Osteoblast (primary cell): ENCODE measurements at regions not wholly inside any gene's neighbourhood (a gene's known extent, or its start where the extent isn't known, plus 50 kb on each side); places are given as distances from the start of the nearest gene placed in this dataset.
A peak's percentile ranks its signal among the peaks of the same experiment; 100 is the strongest.

Experiments
- DNase-seq: peaks from one replicate; pipeline ENCODE4 v3.0.0; 2011; ENCODE audit warnings: low spot score, mixed read lengths; ENCODE audit not compliant: insufficient read length; ENCODE audit errors: missing footprints
- H2AFZ ChIP-seq: 2 replicates; pipeline ENCODE4 v1.6.0; 2011; ENCODE audit warnings: mild to moderate bottlenecking, low read length
- H3K27ac ChIP-seq: 2 replicates; pipeline ENCODE4 v1.5.1; 2011; ENCODE audit warnings: mild to moderate bottlenecking, low read depth, low read length, moderate library complexity
- H3K27me3 ChIP-seq: 2 replicates; pipeline ENCODE4 v1.6.0; 2012; ENCODE audit warnings: mild to moderate bottlenecking, control low read depth, inconsistent platforms, low read length, moderate library complexity; ENCODE audit not compliant: insufficient read depth
- H3K36me3 ChIP-seq: 2 replicates; pipeline ENCODE4 v1.5.1; 2011; ENCODE audit warnings: mild to moderate bottlenecking, low read length, control low read depth, moderate library complexity; ENCODE audit not compliant: insufficient read depth
- H3K4me1 ChIP-seq: 2 replicates; pipeline ENCODE4 v1.5.1; 2011; ENCODE audit warnings: mild to moderate bottlenecking, low read length, control low read depth, moderate library complexity; ENCODE audit not compliant: insufficient read depth
- H3K4me2 ChIP-seq: 2 replicates; pipeline ENCODE4 v1.6.0; 2011; ENCODE audit warnings: mild to moderate bottlenecking, low read length; ENCODE audit not compliant: insufficient read depth
- H3K4me3 ChIP-seq: fragments of 200-600 bp; sonication (generic); 3 replicates; pipeline ENCODE4 v1.5.1; 2012; ENCODE audit warnings: mild to moderate bottlenecking, low read length, inconsistent platforms; ENCODE audit not compliant: insufficient read depth
- H3K79me2 ChIP-seq: 2 replicates; pipeline ENCODE4 v1.6.0; 2012; ENCODE audit warnings: mild to moderate bottlenecking, low read length, control low read depth, inconsistent platforms; ENCODE audit not compliant: insufficient read depth
- H3K9me3 ChIP-seq: 2 replicates; pipeline ENCODE4 v1.5.1; 2011; ENCODE audit warnings: low read depth, low read length, control low read depth
- H4K20me1 ChIP-seq: 2 replicates; pipeline ENCODE4 v1.6.0; 2012; ENCODE audit warnings: mild to moderate bottlenecking, low read length, control low read depth; ENCODE audit not compliant: insufficient read depth
- TF ChIP-seq, protein P1 (sequence below): IDR thresholded peaks from 2 replicates; pipeline ENCODE4 v1.5.1; 2011; ENCODE audit warnings: mild to moderate bottlenecking, low read depth, low read length, moderate library complexity; ENCODE audit errors: extremely low read depth

DNA sequence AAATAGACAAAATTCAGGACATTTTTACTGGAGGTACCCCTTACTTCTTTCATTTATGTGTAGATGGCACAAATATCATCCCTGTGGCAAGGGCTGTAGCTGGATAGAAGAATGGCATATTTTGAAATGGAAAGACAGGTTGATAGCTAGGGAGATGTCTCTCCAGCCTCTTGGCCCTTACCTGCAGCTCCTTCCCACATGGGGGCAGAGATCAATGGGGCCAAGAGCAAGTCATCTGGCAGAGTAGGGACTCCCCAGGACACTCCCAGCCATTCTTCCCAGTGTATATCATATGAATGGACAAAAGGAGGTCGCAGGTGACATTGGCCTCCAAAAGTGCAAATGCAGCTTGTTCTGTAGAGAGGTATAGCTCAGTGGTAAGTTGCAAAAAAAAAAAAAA is 192.2 kb upstream of the ATP5MC3 start:
- H2AFZ ChIP-seq, result no peak overlapping the region

DNA sequence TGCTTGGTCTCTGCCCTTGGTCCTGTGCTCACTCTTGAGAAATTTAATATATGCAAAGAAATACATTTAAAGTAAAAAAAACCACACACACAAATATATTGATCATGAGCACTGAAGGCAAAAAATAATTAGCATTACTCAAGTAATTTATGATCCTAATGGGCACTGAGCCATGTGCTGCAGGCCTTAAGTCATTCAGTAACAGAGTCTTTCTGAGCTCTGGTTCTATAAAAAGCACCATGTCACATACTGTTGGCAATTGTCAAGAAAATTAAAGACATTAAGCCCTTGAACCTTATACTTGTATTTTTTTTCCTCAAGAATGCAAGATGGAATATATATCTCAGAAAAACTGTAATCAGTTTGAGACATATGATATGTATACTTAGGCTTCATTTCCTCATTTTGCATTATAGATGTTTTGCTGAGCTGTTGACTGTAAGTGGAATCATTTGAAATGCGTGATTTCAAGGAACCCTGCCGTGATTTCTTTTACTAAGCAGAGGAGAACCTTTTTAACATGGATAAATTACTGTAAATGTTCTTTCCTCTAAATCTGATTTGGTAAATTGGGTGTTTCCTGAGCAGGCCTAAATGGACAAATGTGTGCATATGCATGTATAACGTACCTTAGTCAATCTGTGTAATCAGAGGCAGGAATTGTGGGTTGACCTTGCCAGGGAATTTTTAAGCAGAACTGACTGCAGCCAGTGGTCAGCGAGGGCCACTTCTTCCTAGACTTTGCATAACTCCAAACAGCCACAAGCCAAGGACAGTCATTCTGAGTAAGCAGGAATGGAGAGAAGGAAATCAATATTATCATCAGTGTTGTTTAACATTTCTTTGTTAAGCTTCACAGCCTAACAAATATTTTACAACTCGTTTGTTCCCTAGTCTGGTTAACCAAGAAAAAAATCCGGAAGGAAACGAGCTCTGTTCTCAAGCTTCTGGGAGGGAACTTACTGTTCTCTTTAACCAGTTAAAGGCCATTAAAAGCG is 191.5 kb upstream of the ATP5MC3 start:
- no peak overlapping the region for H3K4me2 ChIP-seq
- no peaks in the 10 kb centered on the region for H3K27me3 ChIP-seq
- peak overlapping the region; percentile 11 for H2AFZ ChIP-seq
- no peak overlapping the region for H3K27ac ChIP-seq
- no peaks in the 10 kb centered on the region for H3K4me1 ChIP-seq
- H4K20me1 ChIP-seq, result no peaks in the 10 kb centered on the region
- H3K36me3 ChIP-seq, result no peaks in the 10 kb centered on the region
- DNase-seq, result no peak
- no peaks in the 10 kb centered on the region for H3K9me3 ChIP-seq
- no peak overlapping the region for H3K4me3 ChIP-seq
- H3K79me2 ChIP-seq, result no peaks in the 10 kb centered on the region
- TF ChIP-seq, protein P1, sequence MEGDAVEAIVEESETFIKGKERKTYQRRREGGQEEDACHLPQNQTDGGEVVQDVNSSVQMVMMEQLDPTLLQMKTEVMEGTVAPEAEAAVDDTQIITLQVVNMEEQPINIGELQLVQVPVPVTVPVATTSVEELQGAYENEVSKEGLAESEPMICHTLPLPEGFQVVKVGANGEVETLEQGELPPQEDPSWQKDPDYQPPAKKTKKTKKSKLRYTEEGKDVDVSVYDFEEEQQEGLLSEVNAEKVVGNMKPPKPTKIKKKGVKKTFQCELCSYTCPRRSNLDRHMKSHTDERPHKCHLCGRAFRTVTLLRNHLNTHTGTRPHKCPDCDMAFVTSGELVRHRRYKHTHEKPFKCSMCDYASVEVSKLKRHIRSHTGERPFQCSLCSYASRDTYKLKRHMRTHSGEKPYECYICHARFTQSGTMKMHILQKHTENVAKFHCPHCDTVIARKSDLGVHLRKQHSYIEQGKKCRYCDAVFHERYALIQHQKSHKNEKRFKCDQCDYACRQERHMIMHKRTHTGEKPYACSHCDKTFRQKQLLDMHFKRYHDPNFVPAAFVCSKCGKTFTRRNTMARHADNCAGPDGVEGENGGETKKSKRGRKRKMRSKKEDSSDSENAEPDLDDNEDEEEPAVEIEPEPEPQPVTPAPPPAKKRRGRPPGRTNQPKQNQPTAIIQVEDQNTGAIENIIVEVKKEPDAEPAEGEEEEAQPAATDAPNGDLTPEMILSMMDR, result no peak

More for the DNA sequence above, 192.2 kb upstream of the ATP5MC3 start:
- Histone ChIP-seq H4K20me1 (no peaks in the 10 kb centered on the region), H3K79me2 (no peaks in the 10 kb centered on the region), H3K9me3 (no peaks in the 10 kb centered on the region), H3K27ac (no peak overlapping the region), H3K27me3 (no peaks in the 10 kb centered on the region), H3K4me1 (no peaks in the 10 kb centered on the region), H3K4me2 (no peak overlapping the region), H3K4me3 (no peak overlapping the region), H3K36me3 (no peaks in the 10 kb centered on the region)
- no peak for DNase-seq
- TF ChIP-seq, protein P1, result no peak

- Histone ChIP-seq H3K4me3 (no peak overlapping the region), H3K4me1 (no peaks in the 10 kb centered on the region), H3K36me3 (no peaks in the 10 kb centered on the region), H3K27ac (no peak overlapping the region), H3K27me3 (no peaks in the 10 kb centered on the region), H3K9me3 (no peaks in the 10 kb centered on the region), H2AFZ (no peak overlapping the region), H4K20me1 (no peaks in the 10 kb centered on the region), H3K4me2 (no peak overlapping the region), H3K79me2 (no peaks in the 10 kb centered on the region)
- DNase-seq, result no peak
- TF ChIP-seq, protein P1, result no peak
Measured at GRCh38 chr2:175371378-175371777, 189.9 kb upstream of the ATP5MC3 start.

DNA sequence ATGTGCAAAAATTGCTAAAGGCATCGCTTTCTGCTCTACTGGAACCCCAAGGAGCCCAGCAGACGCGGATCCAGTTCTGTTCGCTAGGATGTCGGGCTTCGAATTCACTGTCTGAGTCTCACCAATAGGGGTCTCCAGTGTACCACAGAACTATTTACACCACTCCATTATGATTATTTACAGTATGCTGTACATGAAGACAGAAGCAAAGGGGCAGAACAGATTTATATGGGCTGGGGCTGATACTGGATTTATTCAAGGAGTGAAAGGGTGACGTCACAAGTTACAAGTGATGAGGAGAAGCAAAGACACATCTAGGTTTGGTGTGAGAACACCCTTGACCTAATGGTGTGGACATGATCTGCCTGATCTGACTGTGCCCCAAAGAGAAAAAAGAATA is 185.3 kb upstream of the ATP5MC3 start:
- no peaks in the 10 kb centered on the region for H4K20me1 ChIP-seq
- TF ChIP-seq, protein P1, result peak; percentile 82
- no peak overlapping the region for H2AFZ ChIP-seq
- H3K4me3 ChIP-seq, result no peak overlapping the region
- DNase-seq, result no peak
- peaks cover 3% of the 10 kb centered on the region for H3K27me3 ChIP-seq
- H3K79me2 ChIP-seq, result no peaks in the 10 kb centered on the region
- no peaks in the 10 kb centered on the region for H3K36me3 ChIP-seq
- H3K27ac ChIP-seq, result no peak overlapping the region
- no peak overlapping the region for H3K4me2 ChIP-seq
- H3K4me1 ChIP-seq, result no peaks in the 10 kb centered on the region
- no peaks in the 10 kb centered on the region for H3K9me3 ChIP-seq
